SU-DHL-6 (cell line): ENCODE measurements at regions not wholly inside any gene's neighbourhood (a gene's known extent, or its start where the extent isn't known, plus 50 kb on each side); places are given as distances from the start of the nearest gene placed in this dataset.

Experiments used
- EZH2phosphoT487 ChIP-seq: fragments of 200-600 bp; sonication (generic), shearing (Covaris generic); conservative IDR thresholded peaks from 2 replicates; pipeline ENCODE4 v1.6.1; 2018; ENCODE audit warnings: mild to moderate bottlenecking, antibody characterized with exemption, low read length, moderate library complexity, mixed read lengths
- TF ChIP-seq, protein P1 (sequence below): fragments of 200-600 bp; sonication (generic); IDR thresholded peaks from one replicate; pipeline ENCODE4 v1.5.1; 2017; ENCODE audit warnings: antibody characterized with exemption, mild to moderate bottlenecking, low read length, moderate library complexity; ENCODE audit not compliant: insufficient read depth, poor library complexity, severe bottlenecking

DNA sequence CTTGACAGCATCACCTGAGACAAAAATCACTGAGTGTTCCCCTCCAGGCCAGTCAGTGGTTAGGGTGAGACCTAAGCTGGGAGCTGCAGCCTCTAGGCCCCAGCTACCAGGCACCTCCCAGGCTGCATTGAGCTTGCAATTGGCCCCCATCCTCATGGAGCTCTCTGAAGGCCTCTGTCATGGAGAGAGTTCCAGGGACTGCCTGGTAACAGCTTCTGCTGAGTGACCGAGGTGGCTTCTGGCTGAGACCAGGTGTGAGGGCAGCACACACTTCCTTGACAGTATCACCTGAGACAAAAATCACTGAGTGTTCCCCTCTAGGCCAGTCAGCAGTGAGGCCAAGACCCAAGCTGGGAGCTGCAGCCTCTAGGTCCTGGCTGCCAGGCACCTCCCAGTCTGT, 283.0 kb downstream of the SMOC2 start:
- no peak for TF ChIP-seq EZH2phosphoT487
- TF ChIP-seq, protein P1, sequence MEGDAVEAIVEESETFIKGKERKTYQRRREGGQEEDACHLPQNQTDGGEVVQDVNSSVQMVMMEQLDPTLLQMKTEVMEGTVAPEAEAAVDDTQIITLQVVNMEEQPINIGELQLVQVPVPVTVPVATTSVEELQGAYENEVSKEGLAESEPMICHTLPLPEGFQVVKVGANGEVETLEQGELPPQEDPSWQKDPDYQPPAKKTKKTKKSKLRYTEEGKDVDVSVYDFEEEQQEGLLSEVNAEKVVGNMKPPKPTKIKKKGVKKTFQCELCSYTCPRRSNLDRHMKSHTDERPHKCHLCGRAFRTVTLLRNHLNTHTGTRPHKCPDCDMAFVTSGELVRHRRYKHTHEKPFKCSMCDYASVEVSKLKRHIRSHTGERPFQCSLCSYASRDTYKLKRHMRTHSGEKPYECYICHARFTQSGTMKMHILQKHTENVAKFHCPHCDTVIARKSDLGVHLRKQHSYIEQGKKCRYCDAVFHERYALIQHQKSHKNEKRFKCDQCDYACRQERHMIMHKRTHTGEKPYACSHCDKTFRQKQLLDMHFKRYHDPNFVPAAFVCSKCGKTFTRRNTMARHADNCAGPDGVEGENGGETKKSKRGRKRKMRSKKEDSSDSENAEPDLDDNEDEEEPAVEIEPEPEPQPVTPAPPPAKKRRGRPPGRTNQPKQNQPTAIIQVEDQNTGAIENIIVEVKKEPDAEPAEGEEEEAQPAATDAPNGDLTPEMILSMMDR = no peak
